Smooth muscle cell of the brain vasculature (primary cell): ENCODE measurements at regions not wholly inside any gene's neighbourhood (a gene's known extent, or its start where the extent isn't known, plus 50 kb on each side); places are given as distances from the start of the nearest gene placed in this dataset.

Experiments
- DNase-seq: peaks from one replicate; pipeline ENCODE4 v3.0.0-alpha.2; 2012; ENCODE audit warnings: low read depth, low spot score

DNA sequence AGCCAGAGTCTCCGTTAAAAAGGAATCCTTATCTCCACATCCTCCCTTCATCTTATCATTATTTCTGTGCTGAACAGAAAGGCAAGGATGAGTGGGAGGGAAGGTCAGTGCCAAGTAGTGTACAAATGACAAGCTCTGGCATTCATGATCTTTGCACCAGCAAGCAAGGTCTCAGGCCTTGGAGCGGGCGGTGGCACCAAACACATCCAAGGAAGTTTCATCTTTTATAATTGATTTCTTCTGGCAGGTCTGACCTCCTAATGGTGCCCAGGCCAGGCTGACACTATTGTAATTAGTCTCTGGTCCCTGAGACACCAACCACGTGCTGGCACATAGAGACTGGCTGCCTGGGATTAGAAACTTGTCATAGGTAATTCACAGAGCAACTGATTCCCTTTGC, 336.6 kb downstream of the EN1 start:
- DNase-seq = no peak

DNA sequence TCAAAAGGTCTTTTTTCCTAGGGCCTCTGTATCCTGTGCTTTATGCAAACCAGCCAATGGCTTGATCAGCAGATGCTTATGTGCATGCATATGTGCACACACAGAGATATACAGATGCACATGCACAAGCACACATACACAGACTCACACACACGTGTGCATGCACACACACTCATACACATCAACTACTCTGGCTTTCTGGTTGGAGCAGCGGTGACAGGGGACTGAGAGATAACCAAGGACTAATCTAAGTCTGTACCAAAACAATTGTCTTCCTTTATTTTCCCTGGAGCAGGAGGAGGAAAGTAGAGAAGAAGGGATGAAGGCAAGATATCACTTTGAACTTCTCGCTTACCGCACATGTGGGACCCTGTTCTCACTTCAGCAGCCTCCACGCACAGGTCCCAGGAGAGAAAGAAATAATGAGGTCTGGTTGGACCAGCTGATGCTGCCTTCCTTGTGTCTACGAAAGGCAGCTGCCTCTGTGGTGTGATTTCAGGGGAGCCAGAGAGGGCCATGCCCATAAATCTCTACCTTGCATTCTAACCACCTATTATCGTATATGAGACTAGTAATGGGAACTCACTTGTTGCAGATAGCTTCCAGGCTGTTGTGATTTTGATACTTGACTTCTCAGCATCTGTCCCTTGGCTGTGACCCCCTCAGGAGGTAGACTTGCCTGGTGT, 338.0 kb downstream of the EN1 start:
- DNase-seq = no peak

DNA sequence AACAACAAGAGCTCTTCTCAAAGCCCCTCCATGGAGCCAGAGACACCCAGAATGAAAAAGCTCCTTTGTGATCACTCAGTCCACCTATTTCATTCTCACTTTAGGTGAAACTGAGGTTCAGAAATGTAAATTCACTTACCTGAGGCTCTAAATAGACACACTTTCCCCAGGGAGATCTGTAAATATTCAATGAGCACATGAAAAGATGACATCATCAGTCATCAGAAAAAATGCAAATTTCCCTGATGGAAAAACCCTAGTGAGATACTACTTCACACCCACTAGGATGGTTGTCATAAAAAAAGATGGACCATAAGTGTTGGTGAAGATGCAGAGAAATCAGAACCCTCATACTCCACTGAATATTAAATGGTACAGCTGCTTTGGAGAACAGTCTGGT, 339.2 kb downstream of the EN1 start:
- DNase-seq = no peak

DNA sequence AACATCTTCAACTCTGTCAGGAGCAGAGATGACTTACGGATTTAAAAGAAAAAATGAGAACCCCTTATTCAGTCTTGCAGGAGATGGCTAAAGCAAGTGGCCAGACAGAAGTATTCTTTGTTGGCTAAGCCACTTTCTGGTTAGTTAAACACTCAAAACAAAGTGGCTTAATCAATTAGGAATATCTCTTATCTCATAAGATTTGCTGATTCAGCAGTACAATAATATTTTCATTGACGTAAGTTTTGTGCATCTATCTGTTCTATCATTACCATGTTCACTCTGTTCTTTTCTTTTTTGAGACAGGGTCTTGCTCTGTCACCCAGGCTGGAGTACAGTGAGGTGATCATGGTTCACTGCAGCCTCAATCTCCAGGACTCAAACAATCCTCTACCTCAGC, 342.0 kb downstream of the EN1 start:
- no peak for DNase-seq

DNA sequence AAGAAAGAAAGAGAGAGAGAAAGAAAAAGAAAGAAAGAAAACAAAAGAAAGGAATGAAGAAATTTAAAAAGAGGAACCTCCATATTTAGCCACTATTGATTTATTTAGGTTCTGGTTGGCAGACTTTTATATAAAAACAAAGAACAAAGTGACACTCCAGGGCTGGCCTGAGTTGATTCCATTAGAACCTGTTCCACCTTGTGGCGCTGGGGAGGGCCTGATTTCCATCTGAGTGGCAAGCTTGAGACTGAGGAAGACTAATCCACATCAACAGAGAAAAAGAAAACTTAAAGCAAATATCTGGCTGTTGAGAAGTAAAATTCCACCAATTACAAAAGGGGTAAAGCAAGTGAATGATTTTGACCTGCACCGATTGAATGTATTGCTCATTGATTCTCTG, 345.3 kb downstream of the EN1 start:
- DNase-seq = no peak

DNA sequence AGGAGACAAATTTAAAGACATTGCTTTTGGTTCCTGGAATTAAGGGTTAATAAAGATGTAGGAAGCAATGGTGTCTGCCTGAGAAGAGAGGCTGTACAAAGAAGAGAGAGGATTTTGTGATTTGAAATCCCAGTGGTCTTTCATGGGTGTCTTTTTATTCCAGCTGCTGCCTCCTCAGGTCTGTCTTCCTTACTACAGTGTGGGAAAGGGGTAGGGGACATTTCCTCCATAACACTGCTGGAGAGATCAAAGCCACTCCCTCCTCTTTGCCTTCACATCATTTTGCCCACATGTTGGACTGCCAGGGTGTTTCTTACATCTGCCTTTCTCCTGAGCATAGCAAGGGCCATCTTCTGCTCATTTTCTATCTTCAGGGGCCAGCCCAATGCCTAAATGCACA, 348.5 kb downstream of the EN1 start:
- no peak for DNase-seq

DNA sequence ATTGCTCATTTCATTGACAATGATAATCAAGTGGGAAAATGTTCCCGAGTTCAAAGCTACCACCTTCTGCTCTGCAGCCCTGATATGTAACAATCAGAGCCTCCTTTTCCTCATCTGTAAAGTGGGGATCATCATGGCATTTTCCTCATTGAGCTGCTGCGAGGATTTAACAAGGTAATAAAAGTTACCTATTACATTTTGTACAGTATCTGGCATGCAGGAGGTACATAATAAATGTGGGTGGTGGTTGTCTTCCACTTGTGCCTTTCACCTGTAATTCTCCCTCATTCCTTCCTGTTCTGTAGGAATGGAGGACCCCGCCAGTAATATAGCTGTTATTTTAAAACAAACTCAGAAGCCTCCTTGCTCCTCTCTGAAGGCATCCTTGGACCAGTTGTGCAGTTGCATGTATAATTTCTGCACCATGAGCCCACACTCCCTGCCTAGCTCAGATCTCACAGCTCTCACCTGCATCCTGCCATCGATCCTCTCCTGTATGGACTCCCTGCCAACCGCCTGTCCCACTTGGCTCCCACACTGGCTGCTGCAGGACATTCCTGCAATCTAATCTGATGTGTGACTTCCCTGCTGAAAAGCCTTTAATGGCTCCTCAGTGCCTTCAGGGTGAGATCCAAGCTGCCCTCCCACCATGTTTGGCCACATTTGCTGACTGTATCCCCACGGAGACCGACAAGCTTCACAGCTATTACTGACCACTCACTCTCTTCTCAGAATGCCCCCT, 350.4 kb downstream of the EN1 start:
- no peak for DNase-seq

DNA sequence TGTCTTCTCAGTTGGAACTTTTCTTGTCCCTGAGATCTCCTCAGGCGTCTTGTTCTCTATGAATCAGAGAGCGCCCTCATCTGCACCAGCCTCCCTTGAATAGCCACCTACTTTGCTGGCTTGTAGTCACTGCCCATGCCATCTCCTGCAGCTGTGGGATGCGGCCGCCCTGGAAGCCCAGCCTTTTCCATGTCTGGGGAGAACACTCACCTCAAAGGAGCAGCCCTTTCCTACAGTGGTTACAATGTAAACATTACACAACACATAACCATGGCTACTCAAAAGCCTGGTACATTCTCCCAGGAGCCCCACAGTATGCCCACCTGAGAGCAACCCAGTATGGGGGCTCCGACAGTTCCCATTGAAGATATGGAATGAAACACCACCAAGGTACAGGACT, 351.0 kb downstream of the EN1 start:
- DNase-seq = no peak

DNA sequence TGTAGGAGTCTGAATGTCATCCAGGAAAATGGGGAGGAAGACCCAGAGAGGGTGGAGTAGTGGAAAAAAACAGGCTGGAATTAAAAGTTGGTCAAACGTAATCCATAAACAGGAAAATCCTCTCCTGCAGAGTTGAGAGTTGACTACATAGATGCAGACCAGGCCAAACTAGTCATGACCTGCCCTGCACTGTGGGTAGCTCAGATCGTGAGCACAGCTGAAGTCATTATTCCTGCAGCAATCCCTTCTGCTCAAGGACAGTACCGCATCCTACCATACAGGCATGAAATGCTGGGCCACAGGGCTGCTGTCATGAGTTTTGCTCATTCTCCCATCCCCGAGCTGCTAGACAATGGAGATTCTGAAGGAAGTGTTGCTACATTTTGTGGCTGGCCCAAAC, 352.2 kb downstream of the EN1 start:
- DNase-seq = no peak

DNA sequence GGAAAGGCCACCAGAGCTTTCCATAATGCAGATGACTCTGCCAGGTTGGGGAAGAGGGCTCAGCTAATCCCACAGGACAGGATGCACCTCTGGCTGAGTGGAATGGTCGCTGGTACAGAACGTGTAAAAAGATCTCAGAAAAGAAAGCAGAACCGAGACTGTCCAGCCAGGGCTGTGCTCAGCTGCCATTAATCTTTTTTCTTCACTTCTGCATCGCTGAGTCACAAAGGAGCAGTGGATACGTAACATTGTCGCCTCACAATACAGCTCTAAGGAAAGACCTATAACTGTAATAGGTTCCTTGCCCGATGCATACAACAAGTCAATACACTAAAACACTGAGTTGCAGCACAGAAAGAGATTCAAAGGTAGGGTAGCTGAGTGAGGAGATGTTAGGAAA, 354.2 kb downstream of the EN1 start:
- DNase-seq = no peak

DNA sequence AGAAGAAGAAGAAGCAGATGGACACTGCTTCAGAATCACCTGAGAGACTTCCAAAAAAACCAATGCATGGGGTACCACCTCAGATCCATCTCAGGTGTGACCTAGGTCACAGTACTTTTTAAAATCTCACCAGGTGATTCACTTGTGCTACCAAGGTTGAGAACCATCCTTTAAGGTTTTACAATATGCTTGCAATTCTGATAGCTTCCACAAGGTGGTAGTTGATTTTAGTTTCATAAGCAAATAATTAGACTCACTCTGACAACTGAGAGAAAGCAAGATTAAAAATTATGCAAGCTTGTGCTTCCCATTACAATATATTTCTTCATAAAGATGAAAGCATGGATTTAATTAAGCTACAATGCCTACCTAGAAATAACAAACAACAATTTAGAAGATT, 355.1 kb downstream of the EN1 start:
- no peak for DNase-seq

DNA sequence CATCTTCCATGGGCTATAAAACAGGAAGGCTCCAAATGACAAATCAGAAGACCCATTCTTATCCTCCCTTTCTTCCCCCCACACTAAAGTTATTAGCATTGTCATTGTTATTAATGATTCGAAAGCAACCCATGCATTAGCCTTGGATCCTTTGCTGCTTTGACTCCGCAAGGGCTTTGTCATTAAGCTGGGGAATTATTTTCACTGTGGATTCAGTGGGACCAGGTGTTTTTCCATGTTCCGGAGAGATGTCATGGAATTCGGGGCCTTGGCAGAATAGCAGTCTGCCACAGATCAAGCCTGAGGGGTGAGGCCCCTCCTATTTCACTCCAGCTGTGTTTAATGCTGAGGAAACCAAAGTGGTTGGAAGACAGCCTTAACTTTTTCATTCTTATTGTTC, 357.1 kb downstream of the EN1 start:
- no peak for DNase-seq

DNA sequence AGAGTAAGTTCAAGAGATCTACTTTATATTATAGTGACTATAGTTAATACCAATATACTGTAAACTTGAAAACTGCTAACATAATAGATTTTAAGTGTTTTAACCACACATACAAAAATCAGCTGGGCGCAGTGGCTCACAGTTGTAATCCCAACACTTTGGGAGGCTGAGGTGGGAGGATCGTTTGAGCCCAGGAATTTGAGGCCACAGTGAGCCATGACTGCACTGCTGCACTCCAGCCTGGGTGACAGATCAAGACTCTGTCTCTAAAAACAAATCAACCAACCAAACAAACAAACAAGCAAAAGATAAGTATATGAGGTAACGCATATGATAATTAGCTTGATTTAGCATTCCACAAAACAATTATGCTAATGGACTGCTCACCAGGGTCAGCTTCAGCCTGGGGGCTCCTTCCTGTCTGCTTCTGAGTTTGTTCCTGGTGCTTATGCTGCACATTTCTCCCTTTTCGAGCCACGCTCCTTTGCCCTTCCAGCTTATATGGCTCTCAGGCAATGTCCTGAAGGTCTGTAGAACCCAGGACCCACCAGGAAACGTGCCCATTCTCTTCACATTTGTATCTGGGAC, 357.6 kb downstream of the EN1 start:
- DNase-seq = no peak

DNA sequence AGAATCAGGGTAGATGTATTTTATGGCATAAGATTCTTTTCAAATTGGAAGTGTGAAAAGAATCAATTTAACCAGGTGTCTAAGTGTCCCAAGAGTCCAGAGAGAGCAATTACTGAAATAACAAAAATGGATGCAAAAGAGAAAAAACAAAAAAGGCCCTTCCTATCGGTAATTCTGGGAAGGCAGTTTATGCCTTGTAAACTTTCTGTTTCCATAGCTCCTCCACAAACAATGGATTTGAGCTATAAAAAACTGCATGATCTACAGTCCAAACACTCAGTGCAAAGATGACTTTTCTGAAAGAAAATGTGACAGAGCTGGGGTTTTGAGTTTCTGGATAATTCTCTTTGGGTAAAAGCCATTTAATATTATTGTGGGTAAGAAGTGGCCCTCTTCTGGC, 366.1 kb downstream of the EN1 start:
- no peak for DNase-seq

DNA sequence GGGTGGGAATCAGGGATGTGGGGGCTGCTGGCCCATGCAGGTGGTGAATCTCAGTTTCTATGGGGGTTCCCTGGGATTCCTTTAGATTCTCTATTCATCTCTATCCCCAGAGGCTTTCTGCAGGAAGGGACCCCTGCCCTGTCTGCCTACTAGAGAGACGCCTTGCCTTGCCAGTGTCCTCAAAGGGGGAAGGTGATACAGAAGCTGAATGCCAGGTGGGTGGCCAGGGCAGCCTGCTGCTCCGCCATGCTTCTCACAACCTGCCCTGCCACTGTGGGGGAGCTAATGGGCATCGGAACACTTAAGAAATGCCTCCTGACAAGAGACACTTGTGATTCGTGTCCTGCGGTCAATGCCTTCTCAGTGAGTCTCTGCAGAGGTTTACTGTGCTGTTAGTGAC, 368.4 kb downstream of the EN1 start:
- no peak for DNase-seq

DNA sequence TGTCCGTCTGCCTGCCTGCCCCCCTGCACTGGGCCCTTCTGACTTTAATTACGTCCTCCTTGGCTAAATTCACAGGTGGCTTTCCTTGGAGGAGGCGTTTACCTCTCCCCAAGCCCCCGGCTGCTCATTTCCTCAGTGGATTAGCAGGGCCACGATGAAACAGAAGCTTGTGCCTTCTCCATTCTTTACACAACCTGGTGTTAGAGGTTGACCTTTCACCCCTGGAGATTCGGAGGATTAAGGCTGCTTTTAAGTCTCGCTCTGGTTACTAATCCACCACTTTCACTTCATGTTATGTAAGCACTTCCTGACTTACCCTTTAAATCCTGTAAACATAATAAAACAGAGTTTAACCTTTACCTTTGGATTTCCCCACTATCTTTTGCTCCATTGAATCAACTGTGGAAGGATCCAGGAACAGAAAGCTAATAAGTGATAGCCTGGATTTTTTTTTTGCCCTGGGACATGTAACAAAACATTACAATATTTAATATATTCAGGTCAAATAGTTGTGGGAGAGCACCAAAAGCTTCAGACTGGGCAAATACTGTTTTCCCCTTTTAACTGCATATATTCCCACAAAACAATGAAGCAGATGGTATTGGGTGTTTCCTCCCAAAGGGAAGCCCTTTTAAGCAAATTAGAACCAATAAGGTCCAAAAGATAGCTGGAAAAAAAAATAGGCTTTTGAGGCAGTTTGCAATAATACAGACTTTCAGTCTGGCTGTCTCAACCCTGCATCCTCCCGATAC, 370.2 kb downstream of the EN1 start:
- DNase-seq = no peak

DNA sequence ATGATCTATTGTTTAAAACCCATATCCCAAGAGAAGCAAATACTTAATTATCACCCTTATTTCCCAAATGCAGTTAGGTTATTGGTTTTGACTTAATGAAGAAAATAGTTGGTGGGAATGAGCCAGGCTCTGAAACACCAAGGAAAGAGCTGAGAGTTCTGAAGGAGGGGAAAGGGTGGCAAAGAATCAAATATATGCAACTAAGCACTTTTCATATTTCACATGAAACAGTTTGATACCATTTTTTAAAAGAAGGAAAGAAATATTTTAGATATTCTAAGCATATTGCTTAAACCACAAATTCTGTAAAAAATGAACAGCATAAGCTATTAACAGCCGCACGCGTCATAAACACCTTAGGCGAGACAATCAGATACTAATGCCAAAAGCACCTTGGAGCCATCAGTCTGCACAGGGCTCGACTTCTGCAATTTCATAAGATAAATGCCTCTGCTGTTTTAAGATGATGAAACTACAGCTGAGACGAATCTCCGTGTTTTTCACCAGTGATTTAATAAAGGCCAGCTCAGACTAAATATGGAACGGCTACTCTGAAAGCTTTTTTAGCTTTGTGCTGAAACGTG, 371.7 kb downstream of the EN1 start:
- DNase-seq = no peak

DNA sequence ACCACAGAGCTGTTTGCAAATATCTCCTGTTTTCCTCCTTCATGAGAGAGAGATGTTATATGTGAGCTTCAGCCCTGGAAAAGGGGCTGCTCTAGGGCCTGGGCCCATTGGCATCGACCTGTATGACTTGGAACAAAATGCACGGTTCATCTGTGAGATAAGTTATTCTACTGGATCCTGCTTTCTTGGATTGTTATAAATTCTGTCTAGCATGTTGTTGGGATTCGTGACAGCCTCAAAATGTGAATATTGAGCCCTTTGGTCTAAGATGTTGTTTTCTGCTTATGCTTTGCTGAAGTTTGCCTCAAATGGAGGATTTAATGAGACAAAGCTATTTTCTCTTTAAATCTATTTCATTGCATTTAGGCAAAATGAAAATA, 372.9 kb downstream of the EN1 start:
- no peak for DNase-seq

DNA sequence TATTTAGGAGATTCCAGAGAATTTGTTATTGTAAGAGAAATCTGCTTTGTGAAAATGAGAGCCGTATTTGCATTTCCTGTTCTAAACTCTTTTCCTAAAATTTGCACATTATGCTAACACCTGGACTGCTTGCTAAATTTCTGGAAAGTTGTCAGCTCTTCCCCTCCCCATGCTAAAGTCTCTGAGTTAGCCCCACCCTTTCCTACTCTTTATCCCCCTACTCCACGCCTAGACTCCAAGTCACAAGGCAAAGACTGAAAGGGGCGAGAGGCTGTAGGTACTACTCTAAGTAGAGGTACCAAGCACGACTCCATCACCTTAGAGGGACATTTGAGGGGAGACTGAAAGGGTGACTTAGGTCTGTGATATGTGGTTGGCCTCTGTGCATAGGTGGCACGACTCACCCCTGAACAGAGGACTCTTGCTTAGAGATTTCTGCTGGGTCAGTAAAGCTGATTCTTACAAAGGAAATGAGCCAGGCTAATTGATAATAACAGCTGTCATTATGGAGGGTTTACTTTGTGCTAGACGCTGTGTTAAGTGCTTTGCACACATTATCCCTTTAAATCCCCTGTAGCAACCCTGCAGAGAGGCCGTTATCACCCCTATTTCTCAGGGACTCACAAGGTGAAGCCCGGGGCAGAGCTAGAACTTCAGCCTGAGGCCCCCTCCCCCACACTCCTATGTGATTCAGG, 373.5 kb downstream of the EN1 start:
- DNase-seq = no peak

DNA sequence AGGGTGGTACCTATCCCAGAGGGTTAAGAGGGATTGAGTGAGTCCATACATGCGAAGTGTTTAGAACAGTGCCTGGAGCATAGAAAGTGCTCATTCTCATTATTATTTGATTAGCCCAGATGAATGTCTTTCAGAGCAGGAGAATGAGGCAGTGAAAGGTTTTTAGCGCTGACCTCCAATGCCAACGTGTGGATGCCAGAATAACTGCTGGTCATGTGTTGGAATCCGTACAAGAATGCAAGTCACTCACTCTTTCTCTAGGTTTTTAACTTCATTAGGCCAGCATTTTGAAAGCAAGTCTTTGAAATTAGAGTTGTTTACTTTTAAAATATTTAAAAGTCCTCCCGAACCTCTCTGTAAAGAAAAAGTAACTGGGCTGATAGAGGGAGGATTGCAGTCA, 374.2 kb downstream of the EN1 start:
- no peak for DNase-seq

DNA sequence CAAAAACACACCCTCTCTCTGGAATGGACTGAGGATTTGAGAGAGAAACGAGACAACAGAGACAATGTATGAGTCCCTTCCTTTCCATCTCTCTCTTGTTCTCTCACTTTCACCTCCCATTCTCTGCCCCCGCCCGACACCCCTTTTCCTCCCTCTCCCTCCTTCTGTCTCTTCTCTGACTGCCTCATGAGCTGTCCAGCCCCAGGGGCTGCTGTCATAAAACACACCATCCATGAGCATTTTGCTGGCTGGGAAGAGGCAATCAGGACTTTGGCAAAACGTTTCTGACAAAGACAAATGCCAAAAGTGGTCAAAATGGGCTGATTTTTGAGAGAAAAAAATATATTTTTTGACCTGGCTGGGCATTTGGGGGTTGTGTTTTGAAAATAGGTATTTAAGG, 377.2 kb downstream of the EN1 start:
- no peak for DNase-seq

DNA sequence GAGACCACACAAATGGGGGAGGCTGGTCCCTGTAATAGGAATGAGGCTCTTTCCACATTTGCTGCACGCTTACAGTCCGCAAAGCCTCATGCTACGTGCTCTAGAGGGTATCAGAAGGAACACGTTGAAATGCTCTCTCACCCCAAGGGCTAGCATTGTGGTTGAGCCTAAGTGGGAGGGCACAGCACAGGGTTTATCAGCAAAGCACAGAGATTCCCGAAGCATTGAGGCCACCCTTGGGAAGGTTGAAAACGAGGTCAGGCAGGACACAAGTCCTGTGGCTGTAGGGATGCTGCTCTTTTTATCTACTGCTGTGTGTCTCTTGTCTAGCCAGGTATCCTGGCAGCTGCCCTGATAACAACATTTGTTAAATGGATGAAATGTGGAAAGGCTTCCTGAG, 378.3 kb downstream of the EN1 start:
- DNase-seq = no peak
